CD4-positive, alpha-beta T cell treated with Interleukin-4 for 4 hours (primary cell): ENCODE measurements at regions not wholly inside any gene's neighbourhood (a gene's known extent, or its start where the extent isn't known, plus 50 kb on each side); places are given as distances from the start of the nearest gene placed in this dataset.
"Not testable (repeated sequence)": the region's sequence is repeated elsewhere in the genome, so short reads cannot be mapped to it uniquely, and the experiment has no call there.

Experiments used
- DNase-seq: peaks from one replicate; pipeline ENCODE4 v3.0.0-alpha.2; 2020

DNA sequence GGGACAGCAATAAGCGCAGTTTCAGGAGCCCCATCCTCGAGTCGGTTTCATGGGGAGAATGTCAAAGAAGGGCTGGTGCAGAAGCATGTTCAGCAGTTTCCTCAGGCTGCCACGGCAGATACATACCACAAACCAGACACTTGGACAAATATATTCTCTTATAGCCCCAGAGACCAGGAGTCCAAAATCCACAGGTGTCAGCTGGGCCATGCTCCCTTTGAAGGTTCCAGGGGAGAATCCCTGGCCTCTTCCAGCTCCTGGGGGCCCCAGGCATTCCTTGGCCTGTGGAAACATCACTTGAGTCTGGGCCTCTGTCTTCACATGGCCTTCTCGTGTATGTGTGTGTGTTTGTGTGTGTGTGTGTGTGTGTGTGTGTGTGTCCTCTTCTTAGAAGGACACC, 164.1 kb downstream of the UQCRFS1 start:
- no peak for DNase-seq

- DNase-seq: no peak
These were observed 167.2 kb downstream of the UQCRFS1 start for GRCh38 chr19:29045679-29046254.

DNA sequence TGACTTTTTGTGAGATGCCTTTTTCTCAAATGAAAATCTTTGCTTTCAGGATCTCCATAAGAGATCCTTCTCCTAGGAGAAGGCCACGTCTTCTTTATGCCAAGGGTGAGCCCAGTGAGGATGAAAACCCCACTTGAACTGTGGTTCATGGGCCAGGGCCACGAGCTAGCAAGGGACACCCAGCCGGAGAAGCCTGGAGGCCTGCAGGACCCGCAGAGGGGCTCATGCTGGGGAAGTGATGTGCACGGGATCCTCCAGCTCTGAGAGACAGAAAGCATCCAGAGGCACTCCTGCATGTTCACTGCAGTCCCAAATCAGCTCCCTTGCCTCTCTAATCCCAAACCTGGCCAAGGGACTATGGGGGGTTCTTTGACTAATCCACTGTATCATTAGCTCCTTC, 168.9 kb downstream of the UQCRFS1 start:
- no peak for DNase-seq

GRCh38 chr19:29042450-29042849, 170.5 kb downstream of the UQCRFS1 start:
- no peak for DNase-seq

DNA sequence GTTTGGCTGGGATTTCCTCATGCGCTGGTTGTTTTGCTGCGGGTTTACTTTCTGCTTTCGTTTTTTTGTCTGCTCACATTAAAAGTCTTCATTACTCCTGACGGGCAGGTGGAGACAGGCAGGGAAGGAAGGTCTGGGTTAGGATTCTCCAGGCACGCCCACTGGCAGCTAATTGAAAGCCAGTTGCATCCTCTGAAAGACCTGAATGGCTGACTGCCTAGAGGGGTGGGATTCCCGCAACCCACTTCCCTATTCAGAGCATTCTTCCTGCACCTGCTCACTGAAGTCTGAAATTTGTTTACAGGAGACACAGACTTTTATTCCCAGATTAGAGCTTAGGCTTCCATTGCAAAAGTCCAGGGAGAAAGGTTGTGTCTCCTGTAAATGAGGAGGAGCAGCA, 172.0 kb downstream of the UQCRFS1 start:
- no peak for DNase-seq

DNA sequence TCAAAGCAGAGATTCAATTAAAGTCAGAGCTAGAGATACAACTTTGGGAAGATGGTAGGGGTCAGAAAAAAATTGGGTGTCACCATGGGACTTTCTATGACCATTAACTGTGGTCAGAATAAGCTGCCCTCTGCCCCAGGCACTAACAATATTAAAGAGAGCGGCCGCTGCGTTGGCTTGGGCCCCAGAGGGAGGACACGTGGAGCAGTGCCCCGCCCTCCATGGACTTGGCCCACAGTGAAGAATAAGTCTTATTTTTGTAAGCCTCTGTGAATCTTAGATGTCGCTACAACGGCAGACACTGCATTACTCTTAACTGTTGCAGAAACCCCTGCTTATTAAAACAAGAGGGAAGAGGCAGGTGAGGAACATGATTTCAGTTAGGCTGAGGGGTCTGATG, 172.7 kb downstream of the UQCRFS1 start:
- no peak for DNase-seq

GRCh38 chr19:29039036-29039435, 173.9 kb downstream of the UQCRFS1 start:
- DNase-seq: not testable (repeated sequence)

DNA sequence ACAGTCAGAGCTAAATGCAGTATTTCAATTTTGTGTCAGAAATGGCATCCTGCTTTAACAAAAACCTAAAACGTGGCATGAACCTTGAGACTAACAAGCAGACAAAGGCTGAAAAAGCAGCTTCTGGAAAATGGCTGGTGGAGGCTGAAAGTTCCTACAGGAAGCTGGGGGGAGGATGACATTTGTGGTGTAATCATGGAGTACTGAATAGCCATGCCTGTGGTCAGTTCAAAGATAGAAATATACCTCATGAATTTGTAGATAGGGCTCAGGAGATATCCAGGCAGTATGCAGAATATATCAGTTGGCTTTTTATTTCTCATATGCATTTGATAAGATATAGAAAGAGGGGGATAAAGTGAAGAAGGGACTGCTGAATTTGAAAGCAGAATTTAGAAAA, 181.7 kb downstream of the UQCRFS1 start:
- no peak for DNase-seq

DNA sequence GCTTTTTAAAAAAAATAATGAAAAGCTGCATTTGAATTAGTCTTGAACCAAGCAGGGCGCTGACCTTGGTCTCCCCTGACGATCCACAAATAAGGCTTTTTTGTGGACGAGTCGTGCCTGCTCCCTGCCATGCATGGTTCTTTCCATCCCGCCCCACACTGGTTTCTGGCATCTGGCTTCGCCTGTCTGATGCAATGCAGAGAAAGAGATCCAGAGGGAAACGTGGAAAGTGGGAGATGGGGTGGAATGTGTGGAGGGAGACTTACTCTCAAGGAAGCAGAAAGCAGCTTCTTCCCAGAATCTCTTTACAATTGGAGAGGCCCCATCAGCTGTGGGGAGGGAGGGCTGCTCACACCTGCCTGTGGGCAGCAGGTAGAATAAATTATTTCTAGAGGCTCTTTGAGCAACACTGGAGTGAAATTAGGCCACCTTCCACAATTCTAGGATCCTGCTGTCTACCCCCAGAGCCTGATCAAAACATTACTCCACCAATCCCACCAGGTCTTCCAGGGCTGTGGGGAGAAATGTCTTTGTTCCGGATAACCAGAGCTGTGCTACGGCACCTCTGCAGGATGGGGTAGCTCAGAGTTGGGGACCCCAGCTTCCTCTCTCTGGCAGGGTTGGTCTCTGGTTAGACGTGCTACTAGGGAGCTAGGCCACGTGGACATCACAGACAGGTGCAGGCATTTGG, 183.5 kb downstream of the UQCRFS1 start:
- DNase-seq: no peak

DNA sequence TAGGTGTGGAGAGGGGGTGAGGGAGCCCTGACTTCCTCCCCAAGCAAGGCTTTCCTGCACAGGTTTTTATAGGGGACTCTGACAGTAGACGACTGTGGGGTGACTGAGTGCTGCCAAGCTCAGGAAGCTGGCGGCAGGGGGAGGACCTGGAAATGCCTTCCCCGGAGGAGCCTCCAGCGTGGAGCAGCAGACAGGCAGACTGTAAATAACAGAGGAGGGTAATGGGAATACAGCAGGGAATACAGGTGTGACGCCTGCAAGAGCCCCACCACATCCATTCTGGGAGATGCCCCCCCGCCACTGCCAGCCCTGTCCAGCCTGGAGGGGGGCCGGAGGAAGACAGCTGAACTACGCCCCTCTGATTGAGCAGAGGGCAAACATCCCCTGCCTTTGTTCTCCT, 190.4 kb downstream of the UQCRFS1 start:
- DNase-seq: no peak

GRCh38 chr19:29022165-29022564, 190.8 kb downstream of the UQCRFS1 start:
- DNase-seq: no peak

DNA sequence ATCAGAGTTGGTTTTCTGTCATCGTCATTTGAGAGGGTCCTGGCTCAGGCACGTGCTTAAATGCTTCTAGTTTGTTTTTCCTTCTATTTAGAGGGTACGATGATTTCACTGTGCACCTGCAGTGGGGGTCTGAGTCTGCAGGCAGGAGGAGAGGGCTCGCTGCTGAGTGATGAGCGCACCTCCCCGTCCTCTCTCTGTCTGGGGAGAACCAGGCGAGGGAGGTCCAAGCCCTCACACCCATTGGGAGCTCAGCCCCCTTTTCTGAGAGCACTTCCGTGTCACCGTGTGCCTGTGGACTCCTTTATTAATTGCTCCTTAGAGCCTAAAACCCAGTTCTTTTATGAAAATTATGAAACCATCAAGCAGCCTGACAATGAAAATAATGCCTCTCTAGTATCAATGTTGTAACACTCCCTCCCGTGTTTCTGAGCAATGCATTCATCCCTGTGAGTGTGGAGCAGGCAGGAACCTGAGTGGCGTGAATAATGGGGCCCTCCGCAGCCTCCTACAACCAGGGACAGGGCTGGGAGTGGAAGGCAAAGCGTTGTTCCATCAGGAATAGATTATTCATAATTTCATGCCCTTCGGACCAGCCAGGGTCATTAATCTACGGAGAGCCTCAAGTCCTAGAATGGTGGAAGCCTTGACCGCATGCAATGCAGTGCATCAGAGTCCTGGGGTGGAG, 191.6 kb downstream of the UQCRFS1 start:
- DNase-seq: no peak

- DNase-seq: no peak
These were observed 193.5 kb downstream of the UQCRFS1 start for GRCh38 chr19:29019403-29019802.

DNA sequence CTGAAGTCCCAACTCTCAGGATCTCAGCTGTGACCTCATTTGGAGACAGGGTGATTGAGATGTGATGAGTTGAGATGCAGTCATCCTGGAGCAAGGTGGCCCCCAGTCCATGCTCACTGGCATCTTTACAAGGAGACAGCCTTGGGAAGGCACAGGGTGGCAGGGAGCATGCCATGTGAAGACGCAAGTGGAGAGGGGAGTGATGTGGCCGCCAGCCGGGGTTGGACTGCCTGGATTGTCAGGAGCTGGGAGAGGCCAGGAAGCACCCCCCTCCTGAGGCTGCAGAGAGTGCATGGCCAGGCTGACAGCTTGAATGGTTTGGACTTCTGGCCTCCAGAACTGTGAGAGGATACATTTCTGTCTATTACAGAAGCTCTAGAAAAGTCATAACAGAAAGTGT, 194.4 kb downstream of the UQCRFS1 start:
- no peak for DNase-seq

DNA sequence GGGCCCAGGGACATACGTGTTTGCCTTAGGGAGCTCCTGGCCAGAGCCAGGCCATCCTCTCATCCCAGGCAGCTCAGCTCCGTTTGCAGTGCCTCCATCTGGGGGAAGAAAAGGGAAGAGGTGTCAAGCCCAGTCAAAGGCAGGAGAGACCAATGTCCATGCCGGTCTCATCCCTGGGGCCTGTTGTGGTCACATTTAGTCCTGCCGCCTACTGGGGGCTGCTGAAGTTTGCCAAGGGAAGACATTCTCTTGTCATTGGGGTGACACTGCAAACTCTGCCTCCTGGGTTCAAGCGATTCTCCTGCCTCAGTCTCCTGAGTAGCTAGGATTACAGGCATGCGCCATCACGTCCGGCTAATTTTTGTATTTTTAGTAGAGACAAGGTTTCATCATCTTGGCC, 195.2 kb downstream of the UQCRFS1 start:
- DNase-seq: no peak

- DNase-seq: no peak
These were observed 195.8 kb downstream of the UQCRFS1 start for GRCh38 chr19:29016926-29017760.

GRCh38 chr19:29016353-29016752, 196.6 kb downstream of the UQCRFS1 start:
- no peak for DNase-seq

DNA sequence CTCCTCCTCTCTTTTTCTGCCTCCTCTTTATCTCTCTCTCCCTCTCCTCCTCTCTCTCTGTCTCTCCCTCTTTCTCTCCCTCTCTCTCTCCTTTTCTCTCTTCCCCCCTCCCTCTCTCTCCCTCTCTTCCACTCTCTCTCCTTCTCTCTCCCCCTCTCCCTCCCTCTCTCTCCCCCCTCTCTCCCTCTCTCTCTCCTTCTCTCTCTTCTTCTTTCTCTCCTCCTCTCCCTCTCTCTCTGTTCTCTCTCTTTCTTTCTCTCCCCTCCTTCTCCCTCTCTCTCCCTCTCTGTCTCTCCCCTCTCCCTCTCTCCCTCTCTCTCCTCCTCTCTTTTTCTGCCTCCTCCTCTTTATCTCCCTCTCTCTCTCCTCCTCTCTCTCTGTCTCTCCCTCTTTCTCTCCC, 197.4 kb downstream of the UQCRFS1 start:
- DNase-seq: no peak

DNA sequence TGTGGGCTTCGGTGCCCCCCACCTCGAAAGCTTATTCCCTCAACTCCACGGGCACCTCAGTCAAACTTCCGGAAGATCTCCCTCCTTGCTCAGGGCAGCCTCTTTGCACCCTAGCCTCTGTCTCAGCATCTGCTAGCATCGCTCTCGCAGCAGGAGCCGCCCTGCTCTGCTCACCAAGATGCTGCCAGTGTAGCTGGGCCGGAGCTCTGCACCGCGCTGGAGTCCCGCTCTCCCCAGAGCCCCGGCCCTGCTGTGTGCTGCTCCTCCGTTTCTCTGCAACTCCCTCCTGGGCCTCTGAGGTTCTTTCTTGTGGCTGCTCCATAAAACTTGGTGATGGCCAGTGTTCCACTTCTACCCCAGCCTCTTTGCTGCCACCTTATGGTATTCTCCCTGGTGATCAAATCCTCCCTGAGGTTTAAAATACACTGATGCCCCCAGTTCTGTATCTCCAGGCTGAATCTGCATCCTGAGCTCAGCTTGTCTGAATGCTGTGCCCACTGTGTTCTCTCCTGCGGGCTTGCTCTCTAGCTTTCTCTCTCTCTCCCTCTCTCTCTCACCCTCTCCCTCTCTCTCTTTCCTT, 198.0 kb downstream of the UQCRFS1 start:
- DNase-seq: no peak

DNA sequence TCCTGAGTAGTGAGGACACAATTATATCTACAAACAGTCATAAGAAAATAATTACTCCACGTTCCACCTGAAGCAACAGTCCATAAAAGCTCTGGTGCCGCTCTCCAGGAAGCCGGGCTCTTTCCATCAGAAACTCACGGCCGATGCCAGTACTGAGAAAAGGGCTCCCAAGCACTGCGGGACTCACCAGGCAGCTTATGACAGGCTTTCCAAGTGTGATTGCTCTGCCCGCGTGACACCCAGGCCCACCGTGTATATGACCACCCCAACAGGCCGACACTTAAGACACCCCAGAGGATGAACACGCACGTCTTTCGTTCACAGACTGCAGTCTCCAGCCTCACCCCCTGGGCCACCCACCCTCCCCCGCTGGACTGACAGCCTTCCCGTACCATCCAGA, 199.0 kb downstream of the UQCRFS1 start:
- DNase-seq: no peak

DNA sequence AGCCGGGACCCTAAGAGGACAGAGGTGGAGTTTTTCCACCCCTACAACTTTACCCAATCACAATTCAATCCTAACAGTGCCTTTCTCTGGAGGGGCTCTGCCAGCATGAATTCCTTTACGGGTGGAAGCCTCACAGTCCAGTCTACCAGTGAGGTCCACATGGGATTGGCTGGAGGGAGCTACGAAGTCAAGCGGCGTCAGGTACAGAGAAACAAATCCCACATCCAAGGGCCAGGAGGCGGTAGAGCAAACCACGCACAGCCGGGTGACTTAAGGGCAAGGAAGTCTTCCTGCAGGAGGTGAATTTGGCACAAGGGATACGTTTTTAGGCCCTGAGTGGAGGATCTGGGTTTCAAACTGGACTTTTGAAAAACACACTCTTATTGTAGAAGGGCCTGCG, 199.6 kb downstream of the UQCRFS1 start:
- DNase-seq: no peak

GRCh38 chr19:29012457-29012856, 200.5 kb downstream of the UQCRFS1 start:
- DNase-seq: no peak

DNA sequence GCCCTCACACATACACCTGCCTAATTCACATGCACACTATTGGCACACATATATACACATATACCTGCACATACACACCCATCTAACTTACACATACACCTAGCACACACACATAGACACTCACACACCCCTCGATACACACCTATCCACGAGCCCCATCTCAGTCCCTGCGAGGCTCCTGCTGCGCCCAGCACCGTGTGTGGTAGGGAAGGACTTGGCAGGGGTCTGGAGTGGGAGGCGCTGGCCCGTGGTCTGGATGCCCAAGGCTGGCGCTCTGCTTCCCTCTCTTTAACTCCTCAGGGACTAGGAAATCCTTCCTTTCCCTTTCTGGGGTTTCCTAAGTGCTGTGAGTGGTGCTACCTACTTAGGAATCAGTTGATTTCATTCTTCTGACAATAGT, 202.7 kb downstream of the UQCRFS1 start:
- no peak for DNase-seq
